ENCODE measurements at regions not wholly inside any gene's neighbourhood (a gene's known extent, or its start where the extent isn't known, plus 50 kb on each side); places are given as distances from the start of the nearest gene placed in this dataset.

DNA sequence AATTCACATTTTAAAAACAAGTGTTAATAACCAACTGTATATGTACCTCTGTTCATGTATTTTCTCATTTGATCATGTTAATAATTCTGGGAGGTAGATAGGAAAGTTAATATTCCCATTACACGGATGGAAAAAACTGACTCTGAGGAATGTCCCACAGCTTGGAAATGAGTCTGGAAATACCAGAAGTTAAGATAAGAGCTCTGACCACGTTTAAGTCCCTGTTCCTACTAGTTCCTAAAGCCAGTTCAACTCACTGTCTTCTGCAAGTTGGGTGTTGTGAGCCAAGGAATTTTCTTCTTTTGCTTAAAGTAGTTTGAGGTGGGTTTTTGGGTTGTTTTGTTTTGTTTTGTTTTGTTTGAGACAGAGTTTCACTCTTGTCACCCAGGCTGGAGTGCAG, 104.5 kb downstream of the TMEM30B start:
- peaks cover 34% of the 10 kb centered on the region for H3K4me1 ChIP-seq (ENCODE audit: insufficient read depth, poor library complexity, severe bottlenecking)
- H3K36me3 ChIP-seq (ENCODE audit: low read depth) = no peaks in the 10 kb centered on the region
- DNase-seq (ENCODE audit: low spot score) (no peak), ATAC-seq (ENCODE audit: low read depth) (no peak)
- H3K9me3 ChIP-seq (ENCODE audit: severe bottlenecking) = no peaks in the 10 kb centered on the region
- no peaks in the 10 kb centered on the region for H3K27me3 ChIP-seq (ENCODE audit: insufficient read depth, poor library complexity, severe bottlenecking)
- no peak overlapping the region for H3K4me3 ChIP-seq (ENCODE audit: severe bottlenecking)
- TF ChIP-seq, protein P1, sequence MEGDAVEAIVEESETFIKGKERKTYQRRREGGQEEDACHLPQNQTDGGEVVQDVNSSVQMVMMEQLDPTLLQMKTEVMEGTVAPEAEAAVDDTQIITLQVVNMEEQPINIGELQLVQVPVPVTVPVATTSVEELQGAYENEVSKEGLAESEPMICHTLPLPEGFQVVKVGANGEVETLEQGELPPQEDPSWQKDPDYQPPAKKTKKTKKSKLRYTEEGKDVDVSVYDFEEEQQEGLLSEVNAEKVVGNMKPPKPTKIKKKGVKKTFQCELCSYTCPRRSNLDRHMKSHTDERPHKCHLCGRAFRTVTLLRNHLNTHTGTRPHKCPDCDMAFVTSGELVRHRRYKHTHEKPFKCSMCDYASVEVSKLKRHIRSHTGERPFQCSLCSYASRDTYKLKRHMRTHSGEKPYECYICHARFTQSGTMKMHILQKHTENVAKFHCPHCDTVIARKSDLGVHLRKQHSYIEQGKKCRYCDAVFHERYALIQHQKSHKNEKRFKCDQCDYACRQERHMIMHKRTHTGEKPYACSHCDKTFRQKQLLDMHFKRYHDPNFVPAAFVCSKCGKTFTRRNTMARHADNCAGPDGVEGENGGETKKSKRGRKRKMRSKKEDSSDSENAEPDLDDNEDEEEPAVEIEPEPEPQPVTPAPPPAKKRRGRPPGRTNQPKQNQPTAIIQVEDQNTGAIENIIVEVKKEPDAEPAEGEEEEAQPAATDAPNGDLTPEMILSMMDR (IDR thresholded peaks at IDR 0.05; ENCODE audit: poor library complexity, severe bottlenecking) = no peak
- peak overlapping the region; percentile 96 for H3K27ac ChIP-seq (ENCODE audit: poor library complexity, severe bottlenecking)

- H3K27ac ChIP-seq (ENCODE audit: poor library complexity, severe bottlenecking) = no peak overlapping the region
- TF ChIP-seq, protein P1 (IDR thresholded peaks at IDR 0.05; ENCODE audit: poor library complexity, severe bottlenecking) = no peak
- ATAC-seq (ENCODE audit: low read depth) = peak; percentile 75
- DNase-seq (ENCODE audit: low spot score) = no peak
- H3K4me3 ChIP-seq (ENCODE audit: severe bottlenecking) = no peak overlapping the region
- H3K9me3 ChIP-seq (ENCODE audit: severe bottlenecking) = no peaks in the 10 kb centered on the region
- H3K27me3 ChIP-seq (ENCODE audit: insufficient read depth, poor library complexity, severe bottlenecking) = no peaks in the 10 kb centered on the region
- H3K36me3 ChIP-seq (ENCODE audit: low read depth) = no peaks in the 10 kb centered on the region
- peaks cover 34% of the 10 kb centered on the region for H3K4me1 ChIP-seq (ENCODE audit: insufficient read depth, poor library complexity, severe bottlenecking)
These were observed 106.2 kb downstream of the TMEM30B start for GRCh38 chr14:61174987-61175386.

DNA sequence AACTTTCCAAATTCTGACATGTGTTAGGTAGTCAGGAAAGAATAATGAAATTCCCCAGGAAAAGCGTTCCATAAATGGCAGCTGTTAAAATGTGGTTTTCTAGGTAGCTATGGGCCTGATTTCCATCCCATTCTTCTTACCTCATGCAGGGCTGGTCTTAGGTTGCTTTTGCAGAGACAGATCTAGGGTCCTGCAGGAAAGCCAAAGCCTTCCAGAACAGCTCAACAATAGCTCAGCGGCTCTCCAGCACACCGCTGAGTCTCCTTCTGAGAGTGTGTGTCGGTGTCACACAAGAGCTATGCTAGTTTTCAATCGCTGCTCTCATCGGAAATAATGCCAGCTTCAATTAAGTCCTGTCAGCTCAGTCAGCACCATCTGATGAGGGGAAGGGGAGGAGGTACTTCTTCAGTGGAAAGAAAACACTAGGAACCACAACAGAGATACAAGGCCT, 106.7 kb downstream of the TMEM30B start:
- no peaks in the 10 kb centered on the region for H3K27me3 ChIP-seq (ENCODE audit: insufficient read depth, poor library complexity, severe bottlenecking)
- H3K4me1 ChIP-seq (ENCODE audit: insufficient read depth, poor library complexity, severe bottlenecking) = peaks cover 33% of the 10 kb centered on the region
- no peak overlapping the region for H3K27ac ChIP-seq (ENCODE audit: poor library complexity, severe bottlenecking)
- ATAC-seq (ENCODE audit: low read depth) = no peak
- TF ChIP-seq, protein P1 (IDR thresholded peaks at IDR 0.05; ENCODE audit: poor library complexity, severe bottlenecking) = no peak
- no peak overlapping the region for H3K4me3 ChIP-seq (ENCODE audit: severe bottlenecking)
- no peaks in the 10 kb centered on the region for H3K9me3 ChIP-seq (ENCODE audit: severe bottlenecking)
- H3K36me3 ChIP-seq (ENCODE audit: low read depth) = no peaks in the 10 kb centered on the region
- DNase-seq (ENCODE audit: low spot score) = no peak

- H3K36me3 ChIP-seq (ENCODE audit: low read depth) = no peaks in the 10 kb centered on the region
- TF ChIP-seq, protein P1 (IDR thresholded peaks at IDR 0.05; ENCODE audit: poor library complexity, severe bottlenecking) = no peak
- H3K9me3 ChIP-seq (ENCODE audit: severe bottlenecking) = no peaks in the 10 kb centered on the region
- DNase-seq (ENCODE audit: low spot score) (no peak), ATAC-seq (ENCODE audit: low read depth) (no peak)
- H3K4me1 ChIP-seq (ENCODE audit: insufficient read depth, poor library complexity, severe bottlenecking) = peaks cover 11% of the 10 kb centered on the region
- H3K27me3 ChIP-seq (ENCODE audit: insufficient read depth, poor library complexity, severe bottlenecking) = no peaks in the 10 kb centered on the region
- no peak overlapping the region for H3K4me3 ChIP-seq (ENCODE audit: severe bottlenecking)
- H3K27ac ChIP-seq (ENCODE audit: poor library complexity, severe bottlenecking) = no peak overlapping the region
These were observed 109.4 kb downstream of the TMEM30B start for GRCh38 chr14:61171727-61172126.

GRCh38 chr14:61168141-61168540, 113.0 kb downstream of the TMEM30B start:
- Histone ChIP-seq H3K27ac (ENCODE audit: poor library complexity, severe bottlenecking) (no peak overlapping the region), H3K36me3 (ENCODE audit: low read depth) (no peaks in the 10 kb centered on the region), H3K4me1 (ENCODE audit: insufficient read depth, poor library complexity, severe bottlenecking) (no peaks in the 10 kb centered on the region), H3K27me3 (ENCODE audit: insufficient read depth, poor library complexity, severe bottlenecking) (no peaks in the 10 kb centered on the region), H3K9me3 (ENCODE audit: severe bottlenecking) (peaks cover 4% of the 10 kb centered on the region), H3K4me3 (ENCODE audit: severe bottlenecking) (no peak overlapping the region)
- no peak for ATAC-seq (ENCODE audit: low read depth)
- TF ChIP-seq, protein P1 (IDR thresholded peaks at IDR 0.05; ENCODE audit: poor library complexity, severe bottlenecking) = no peak
- no peak for DNase-seq (ENCODE audit: low spot score)

Data from RWPE2 (cell line).